ENCODE measurements at regions not wholly inside any gene's neighbourhood (a gene's known extent, or its start where the extent isn't known, plus 50 kb on each side); places are given as distances from the start of the nearest gene placed in this dataset.

GRCh38 chr22:44442186-44442815, 55.7 kb downstream of the RTL6 start:
- no peak for DNase-seq (ENCODE audit: low spot score)

GRCh38 chr22:44441401-44442185, 56.4 kb downstream of the RTL6 start:
- DNase-seq (ENCODE audit: low spot score), result no peak

- no peak for DNase-seq (ENCODE audit: low spot score)
These were observed 57.5 kb downstream of the RTL6 start for GRCh38 chr22:44440224-44441160.

DNA sequence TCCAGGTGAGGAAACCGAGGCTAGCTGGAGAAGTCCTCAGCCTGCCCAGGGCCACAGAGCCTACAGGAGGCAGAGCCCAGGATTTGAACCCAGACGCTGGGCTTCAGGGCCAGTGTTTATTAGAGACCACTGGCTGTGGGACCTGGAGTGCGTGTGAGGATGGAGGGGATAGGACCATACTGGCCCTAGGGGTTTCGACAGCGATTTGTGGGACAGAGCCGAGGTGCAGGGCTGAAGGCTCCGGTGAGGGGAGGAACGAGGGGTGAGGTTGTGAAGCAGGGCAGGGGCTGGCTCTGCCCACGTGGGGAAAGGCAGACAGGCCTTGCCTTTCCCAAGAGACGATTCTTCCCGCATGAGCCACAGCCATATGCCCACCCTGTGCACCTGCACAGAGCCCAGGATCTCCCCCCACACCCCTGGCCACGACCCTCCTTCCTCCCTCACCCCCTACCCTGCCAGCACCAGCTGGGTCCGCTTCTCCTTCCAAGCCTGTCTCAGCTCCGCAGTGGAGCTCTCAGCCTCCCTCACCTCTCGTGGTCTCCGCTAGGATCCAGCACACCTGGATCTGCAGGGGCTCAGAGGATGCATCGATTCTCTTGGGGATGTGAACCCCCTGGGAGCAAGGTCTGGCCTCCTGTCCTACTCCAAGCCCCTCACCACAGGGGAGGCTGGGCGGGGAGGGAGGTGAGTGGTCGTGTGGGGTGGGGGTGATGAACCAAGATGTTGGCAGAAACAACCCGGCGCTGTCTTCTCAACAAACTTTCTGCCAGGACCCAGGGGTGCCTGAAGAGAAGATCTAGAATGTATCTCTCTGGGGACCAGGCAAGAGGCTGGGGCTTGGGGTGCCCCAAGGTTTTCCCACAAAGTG, 58.4 kb downstream of the RTL6 start:
- no peak for DNase-seq (ENCODE audit: low spot score)

GRCh38 chr22:44438481-44439131, 59.4 kb downstream of the RTL6 start:
- DNase-seq (ENCODE audit: low spot score), result no peak

GRCh38 chr22:44438056-44438455, 60.0 kb downstream of the RTL6 start:
- DNase-seq (ENCODE audit: low spot score), result no peak

GRCh38 chr22:44437216-44438055, 60.6 kb downstream of the RTL6 start:
- peak; percentile 18 for DNase-seq (ENCODE audit: low spot score)

DNA sequence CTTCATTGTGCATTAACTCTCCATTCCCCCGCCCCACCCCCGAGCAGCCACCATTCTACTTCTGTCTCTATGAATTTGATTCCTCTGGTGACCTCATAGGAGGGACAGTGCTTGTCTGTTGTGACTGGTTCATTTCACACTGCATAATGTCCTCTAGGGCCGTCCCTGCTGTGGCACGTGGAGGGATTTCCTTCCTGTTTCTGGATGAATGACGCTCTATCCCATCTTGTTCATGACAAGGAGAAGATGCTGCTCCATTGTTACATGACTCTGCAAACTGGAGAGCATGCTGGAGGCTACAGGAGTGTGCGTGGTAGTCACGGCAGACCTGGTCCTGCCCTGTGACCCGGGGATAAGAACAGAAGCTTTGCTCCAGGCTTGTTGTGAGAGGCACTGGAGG, 61.3 kb downstream of the RTL6 start:
- no peak for DNase-seq (ENCODE audit: low spot score)

DNA sequence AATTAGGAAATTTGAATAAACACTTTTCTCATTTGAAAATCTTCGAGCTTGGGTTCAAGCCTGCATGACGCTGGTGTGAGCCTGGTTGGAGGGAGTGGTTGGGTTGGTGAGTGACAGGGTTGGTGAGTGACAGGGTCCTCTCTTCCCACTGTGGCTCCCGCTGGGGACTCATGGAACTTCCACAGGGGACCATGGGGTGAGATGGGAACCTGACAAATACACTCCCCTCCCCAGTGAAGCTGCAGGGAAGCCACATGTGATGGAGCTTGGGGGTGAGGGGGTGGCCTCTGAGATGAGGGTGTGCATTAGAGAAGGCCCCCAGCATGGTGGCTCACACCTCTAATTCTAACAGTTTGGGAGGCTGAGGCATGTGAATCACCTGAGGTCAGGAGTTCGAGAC, 66.8 kb downstream of the RTL6 start:
- no peak for DNase-seq (ENCODE audit: low spot score)

DNA sequence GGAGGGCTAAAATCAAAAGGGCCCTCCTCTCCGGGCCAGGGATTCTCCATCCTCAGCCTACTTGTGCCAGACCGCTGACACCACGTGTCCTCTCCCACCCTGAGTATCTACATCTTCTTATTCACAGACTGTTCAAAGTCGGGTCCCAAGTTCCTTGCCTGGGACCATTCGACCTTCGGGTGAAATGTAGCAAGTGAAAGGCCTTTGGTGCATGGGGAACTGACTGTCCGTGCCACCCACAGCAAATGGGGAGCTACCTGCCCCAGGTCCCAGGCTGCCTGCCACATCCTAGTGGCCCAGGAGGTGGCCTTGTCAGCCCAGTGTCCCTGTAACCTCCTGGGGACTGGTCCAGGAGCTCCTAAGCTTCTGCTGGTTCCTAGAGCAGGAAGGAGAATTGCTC, 67.3 kb downstream of the RTL6 start:
- DNase-seq (ENCODE audit: low spot score), result no peak

DNA sequence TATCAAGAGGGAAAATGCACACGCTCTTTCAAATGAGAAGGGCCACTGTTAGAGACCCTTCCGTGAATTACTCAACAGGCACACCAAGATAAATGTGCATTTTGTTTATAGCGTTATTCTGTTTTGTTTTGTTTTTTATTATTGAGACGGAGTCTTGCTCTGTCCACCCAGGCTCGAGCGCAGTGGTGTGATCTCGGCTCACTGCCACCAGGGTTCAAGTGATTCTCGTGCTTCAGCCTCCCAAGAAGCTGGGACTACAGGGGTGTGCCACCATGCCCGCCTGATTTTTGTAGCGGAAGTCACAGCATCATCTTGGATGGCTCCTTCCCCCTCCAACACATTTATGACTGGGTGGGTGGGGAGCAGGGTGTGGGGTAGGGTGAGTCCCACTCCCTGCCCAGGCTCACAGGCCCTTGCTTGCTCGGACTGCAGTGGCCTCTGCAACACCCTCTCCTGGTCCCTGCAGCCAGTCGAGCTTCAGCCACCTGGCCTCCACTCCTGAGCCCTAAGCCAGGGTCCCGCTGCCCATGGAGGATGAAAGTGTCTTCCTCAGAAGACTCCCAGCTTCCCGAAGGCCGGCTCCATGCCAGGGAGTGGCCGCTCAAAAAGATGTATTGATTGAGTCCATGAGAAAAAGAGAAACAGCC, 68.0 kb downstream of the RTL6 start:
- no peak for DNase-seq (ENCODE audit: low spot score)

DNA sequence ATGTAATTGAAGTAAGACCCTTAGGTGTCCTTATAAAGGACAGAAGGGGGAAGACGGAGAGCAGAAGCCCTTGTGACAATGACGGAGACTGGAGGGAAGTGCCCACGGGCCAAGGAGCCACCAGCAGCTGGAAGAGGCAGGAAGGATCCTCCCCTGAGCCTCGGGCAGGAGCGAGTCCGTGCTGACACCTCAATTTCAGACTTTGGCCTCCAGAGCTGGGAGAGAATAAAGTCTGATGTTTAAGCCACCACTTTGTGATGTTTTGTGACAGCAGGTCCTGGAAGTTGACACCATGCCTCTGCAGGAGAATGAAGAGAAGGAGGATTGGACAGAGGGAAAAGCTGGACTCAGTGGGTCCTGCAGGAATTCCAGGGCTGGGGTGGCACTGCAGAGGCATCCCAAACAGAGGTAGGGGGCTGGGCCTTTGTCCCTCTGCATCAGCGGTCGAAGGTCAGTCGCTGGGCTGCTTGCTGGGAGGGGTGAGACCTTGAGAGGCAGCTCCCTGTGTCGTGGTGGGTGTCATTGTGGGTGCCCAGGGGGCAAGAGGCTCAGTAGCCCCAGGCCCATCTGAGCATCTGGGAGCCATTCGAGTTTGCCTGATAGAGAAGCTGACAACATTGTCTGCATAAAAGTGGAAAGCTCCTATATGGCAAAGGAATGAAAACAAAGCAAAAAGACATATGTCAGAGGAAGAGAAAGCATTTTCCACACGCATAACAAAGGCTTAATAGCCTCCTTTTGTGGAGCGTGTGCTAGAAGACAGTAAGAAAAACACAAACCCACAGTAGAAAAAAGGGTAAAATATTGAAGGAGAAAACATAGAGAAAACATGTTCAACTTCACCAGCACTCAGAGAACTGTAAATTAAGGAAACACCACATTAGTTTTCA, 68.8 kb downstream of the RTL6 start:
- DNase-seq (ENCODE audit: low spot score), result no peak

GRCh38 chr22:44427611-44428470, 70.2 kb downstream of the RTL6 start:
- no peak for DNase-seq (ENCODE audit: low spot score)

DNA sequence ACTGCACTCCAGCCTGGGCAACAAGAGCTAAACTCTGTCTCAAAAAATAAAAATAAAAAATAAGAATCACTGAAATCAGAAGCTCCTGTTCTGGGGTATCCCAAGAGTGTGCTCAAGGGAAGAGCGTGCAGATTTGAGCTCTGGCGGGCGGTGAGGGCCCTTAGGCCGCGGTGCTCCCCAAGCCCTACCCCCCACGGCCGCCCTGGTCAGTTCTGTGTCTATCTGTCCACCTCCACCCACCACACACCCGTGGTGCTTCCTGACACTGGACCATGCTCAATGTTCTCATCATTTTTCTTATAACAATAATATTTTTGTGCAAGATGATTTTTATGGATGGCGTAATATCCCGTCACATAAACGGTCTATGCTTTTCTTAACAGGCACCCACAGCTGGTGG, 71.1 kb downstream of the RTL6 start:
- DNase-seq (ENCODE audit: low spot score), result no peak

DNA sequence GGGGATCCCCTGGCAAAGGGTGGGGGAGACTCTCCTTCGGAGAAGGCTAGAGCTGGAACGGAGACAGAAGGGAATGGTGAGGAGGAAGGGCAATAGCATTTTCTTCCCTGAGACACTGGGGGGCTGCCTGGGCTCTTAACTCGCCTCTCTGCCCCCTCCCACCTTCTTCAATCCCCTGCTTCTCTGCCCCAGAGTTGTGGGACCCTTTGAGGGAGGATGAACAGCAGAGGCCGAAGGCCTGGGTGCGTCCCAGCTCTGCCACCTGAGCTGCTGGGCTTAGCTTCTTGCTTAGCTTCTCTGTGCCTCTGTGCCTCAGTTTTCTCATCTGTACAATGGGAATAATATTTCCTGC, 72.4 kb downstream of the RTL6 start:
- no peak for DNase-seq (ENCODE audit: low spot score)

- DNase-seq (ENCODE audit: low spot score), result no peak
These were observed 73.0 kb downstream of the RTL6 start for GRCh38 chr22:44424867-44425693.

- no peak for DNase-seq (ENCODE audit: low spot score)
These were observed 73.7 kb downstream of the RTL6 start for GRCh38 chr22:44424359-44424682.

Data from A172 (cell line).